ENCODE measurements at regions not wholly inside any gene's neighbourhood (a gene's known extent, or its start where the extent isn't known, plus 50 kb on each side); places are given as distances from the start of the nearest gene placed in this dataset.
A peak's percentile ranks its signal among the peaks of the same experiment; 100 is the strongest.

GRCh38 chr2:71794611-71795010 is 341.2 kb downstream of the DYSF start:
- intact Hi-C loops (cut with DNase I; ENCODE audit: low total_unique reads), result no loop called here
- Histone ChIP-seq H3K4me1 (peaks cover 0 to 3% (median 0%) of the 10 kb centered on the region in 6 donors), H3K36me3 (no peaks in the 10 kb centered on the region), H3K9me3 (no peaks in the 10 kb centered on the region), H3K27me3 (replicated peaks in 1 of 7) (no peaks in the 10 kb centered on the region), H3K4me3 (no peak overlapping the region), H3K27ac (no peak overlapping the region)
- DNase-seq, result peak; percentile 51
- TF ChIP-seq CTCF (IDR thresholded peaks at IDR 0.05 in 8 of 11, conservative IDR thresholded peaks at IDR 0.05 in 3 of 11) (no peak), POLR2AphosphoS5 (IDR thresholded peaks at IDR 0.05) (no peak), POLR2A (IDR thresholded peaks at IDR 0.05) (no peak)
- WGBS, 5 donors, result 73 to 84% (median 80%) methylated on average over 1 to 5 of the region's 5 CpGs

- H3K27ac ChIP-seq, result no peak overlapping the region
- WGBS, 5 donors, result 86 to 96% (median 90%) methylated on average over 2 of the region's 2 CpGs
- DNase-seq, result peak; percentile 40
- H3K4me1 ChIP-seq, result peaks cover 0 to 3% (median 0%) of the 10 kb centered on the region in 6 donors
- TF ChIP-seq POLR2A (IDR thresholded peaks at IDR 0.05) (no peak), CTCF (IDR thresholded peaks at IDR 0.05 in 8 of 11, conservative IDR thresholded peaks at IDR 0.05 in 3 of 11) (no peak), POLR2AphosphoS5 (IDR thresholded peaks at IDR 0.05) (no peak)
- no peaks in the 10 kb centered on the region for H3K9me3 ChIP-seq
- intact Hi-C loops (cut with DNase I; ENCODE audit: low total_unique reads), result no loop called here
- H3K4me3 ChIP-seq, result no peak overlapping the region
- no peaks in the 10 kb centered on the region for H3K27me3 ChIP-seq (replicated peaks in 1 of 7)
- H3K36me3 ChIP-seq, result no peaks in the 10 kb centered on the region
Observed at GRCh38 chr2:71793926-71794325, 340.6 kb downstream of the DYSF start.

GRCh38 chr2:71792926-71793761 is 339.8 kb downstream of the DYSF start:
- TF ChIP-seq POLR2AphosphoS5 (IDR thresholded peaks at IDR 0.05), result no peak
- TF ChIP-seq CTCF (IDR thresholded peaks at IDR 0.05 in 8 of 11, conservative IDR thresholded peaks at IDR 0.05 in 3 of 11), result no peak
- no peak for TF ChIP-seq POLR2A (IDR thresholded peaks at IDR 0.05)
- Histone ChIP-seq H3K36me3 (no peaks in the 10 kb centered on the region), H3K4me3 (no peak overlapping the region), H3K27ac (no peak overlapping the region), H3K27me3 (replicated peaks in 1 of 7) (no peaks in the 10 kb centered on the region), H3K4me1 (peaks cover 0 to 2% (median 0%) of the 10 kb centered on the region in 6 donors), H3K9me3 (no peaks in the 10 kb centered on the region)
- peak; percentile 12 for DNase-seq
- intact Hi-C loops (cut with DNase I; ENCODE audit: low total_unique reads), result no loop called here
- 83 to 89% (median 87%) methylated on average over 10 of the region's 10 CpGs for WGBS, 5 donors

GRCh38 chr2:71791501-71792135 is 338.3 kb downstream of the DYSF start:
- TF ChIP-seq CTCF (IDR thresholded peaks at IDR 0.05 in 8 of 11, conservative IDR thresholded peaks at IDR 0.05 in 3 of 11), result no peak
- no peak for TF ChIP-seq POLR2A (IDR thresholded peaks at IDR 0.05)
- TF ChIP-seq POLR2AphosphoS5 (IDR thresholded peaks at IDR 0.05), result no peak
- Histone ChIP-seq H3K4me3 (no peak overlapping the region), H3K9me3 (no peaks in the 10 kb centered on the region), H3K4me1 (no peaks in the 10 kb centered on the region), H3K27ac (no peak overlapping the region), H3K36me3 (no peaks in the 10 kb centered on the region), H3K27me3 (replicated peaks in 1 of 7) (no peaks in the 10 kb centered on the region)
- DNase-seq, result peak; percentile 55
- intact Hi-C loops (cut with DNase I; ENCODE audit: low total_unique reads), result no loop called here
- 82 to 93% (median 90%) methylated on average over 11 to 14 of the region's 14 CpGs for WGBS, 5 donors

Measured in spleen (tissue), 11 donors.